Dedifferentiated amniotic fluid mesenchymal stem cell (primary cell): ENCODE measurements at regions not wholly inside any gene's neighbourhood (a gene's known extent, or its start where the extent isn't known, plus 50 kb on each side); places are given as distances from the start of the nearest gene placed in this dataset.
"Not testable (repeated sequence)": the region's sequence is repeated elsewhere in the genome, so short reads cannot be mapped to it uniquely, and the experiment has no call there.

ENCODE experiments used
- DNase-seq: peaks from one replicate; pipeline ENCODE4 v3.0.0-alpha.2; 2016; ENCODE audit errors: extremely low spot score

GRCh38 chr13:87537951-87538350 lies 133.2 kb upstream of the SLITRK5 start:
- DNase-seq = no peak

DNA sequence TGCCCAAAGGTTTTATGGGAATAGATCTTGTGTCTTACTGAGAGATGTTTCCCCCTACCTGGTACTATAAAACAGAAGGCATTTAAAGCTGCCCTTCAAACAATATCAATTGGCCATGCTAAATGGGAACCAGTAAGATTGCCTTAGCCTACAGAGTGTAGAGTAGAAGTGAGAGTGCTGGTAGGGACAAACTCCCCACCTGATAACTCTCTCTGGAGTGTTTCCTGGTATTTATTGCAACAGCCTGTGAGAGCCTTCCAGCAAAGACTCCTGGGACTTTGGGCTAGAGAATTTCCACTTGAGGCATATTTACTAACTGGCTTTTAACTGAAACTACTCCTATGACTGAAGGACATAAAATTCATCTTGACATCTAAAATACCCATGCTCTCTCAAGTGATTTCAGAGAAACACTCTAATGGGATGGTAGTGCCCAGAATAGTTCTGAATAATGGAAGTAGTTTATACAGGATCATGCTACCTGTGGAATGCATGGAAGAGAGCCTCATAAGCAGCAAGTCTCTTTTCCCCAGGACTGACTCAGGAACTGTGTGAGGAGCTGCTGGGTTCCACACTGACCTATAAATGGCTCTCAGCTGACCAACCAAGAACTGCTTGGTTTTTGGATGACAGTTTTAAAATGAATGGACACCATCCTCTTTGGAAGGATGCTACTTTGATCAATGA lies 132.7 kb upstream of the SLITRK5 start:
- DNase-seq = no peak

DNA sequence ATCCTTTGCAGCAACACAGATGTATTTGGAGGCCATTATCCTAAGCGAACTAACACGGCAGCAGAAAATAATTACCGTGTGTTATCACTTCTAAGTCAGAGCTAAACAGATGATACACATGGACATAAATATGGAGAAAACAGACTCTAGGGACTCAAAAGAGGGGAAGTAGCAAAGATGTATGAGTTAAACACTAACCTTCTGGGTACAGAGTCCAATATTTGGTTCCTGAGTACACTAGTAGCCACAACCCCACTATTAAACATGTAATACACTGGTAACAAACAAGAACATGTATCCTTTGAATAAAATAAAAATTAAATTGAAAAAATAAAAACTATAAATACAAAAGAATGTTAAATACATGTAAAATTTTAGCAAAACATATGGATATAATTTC lies 118.0 kb upstream of the SLITRK5 start:
- no peak for DNase-seq

- no peak for DNase-seq
Measured at GRCh38 chr13:87554045-87554444, 117.1 kb upstream of the SLITRK5 start.

DNA sequence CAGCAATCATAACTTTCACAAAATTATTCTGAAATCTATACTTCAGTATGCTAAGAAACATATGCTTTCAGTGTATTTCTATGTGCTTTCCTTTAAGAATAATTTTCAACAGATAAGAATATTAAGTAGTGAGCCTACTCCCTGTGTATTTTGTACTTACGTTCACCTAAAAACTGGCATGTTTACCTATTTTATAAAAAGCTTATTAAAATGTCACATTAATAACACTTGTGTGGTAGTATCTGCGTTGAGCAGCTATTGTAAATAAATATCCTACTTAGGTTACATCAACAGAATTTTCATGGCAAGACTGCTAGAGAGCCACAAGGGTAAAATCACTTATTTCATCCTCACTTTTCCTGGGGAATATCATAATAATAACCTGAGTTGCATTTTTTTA lies 113.4 kb upstream of the SLITRK5 start:
- no peak for DNase-seq

DNA sequence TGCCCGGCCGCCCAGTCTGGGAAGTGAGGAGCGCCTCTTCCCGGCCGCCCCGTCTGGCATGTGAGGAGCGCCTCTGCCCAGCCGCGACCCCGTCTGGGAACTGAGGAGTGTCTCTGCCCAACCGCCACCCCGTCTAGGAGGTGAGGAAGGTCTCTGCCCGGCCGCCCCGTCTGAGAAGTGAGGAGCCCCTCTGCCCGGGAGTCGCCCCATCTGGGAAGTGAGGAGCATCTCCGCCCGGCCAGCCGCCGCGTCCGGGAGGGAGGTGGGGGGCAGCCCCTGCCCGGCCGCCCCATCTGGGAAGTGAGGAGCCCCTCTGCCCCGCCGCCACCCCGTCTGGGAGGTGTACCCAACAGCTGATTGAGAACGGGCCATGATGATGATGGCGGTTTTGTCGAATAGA lies 109.6 kb upstream of the SLITRK5 start:
- not testable (repeated sequence) for DNase-seq

- DNase-seq = no peak
Measured at GRCh38 chr13:87570669-87571068, 100.5 kb upstream of the SLITRK5 start.

- no peak for DNase-seq
Measured at GRCh38 chr13:87582399-87582798, 88.8 kb upstream of the SLITRK5 start.

DNA sequence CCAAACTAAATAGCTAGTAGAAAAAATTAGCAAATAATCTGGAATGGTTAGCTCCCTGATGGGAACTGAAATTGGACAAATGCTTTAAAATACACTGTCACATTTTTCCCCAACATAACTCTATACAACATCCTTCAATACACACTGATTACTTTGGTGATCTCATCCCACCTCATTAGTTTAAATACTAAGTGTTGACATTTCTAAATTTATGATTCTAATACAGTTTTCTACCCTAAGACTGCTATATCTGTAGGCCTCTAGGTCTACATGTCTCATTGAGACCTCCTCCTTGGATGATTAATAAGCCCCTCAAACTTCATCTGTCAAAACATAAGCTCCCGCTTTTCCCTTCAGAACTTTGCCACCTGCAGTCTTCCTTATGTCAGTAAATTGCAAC lies 80.7 kb upstream of the SLITRK5 start:
- DNase-seq = no peak

DNA sequence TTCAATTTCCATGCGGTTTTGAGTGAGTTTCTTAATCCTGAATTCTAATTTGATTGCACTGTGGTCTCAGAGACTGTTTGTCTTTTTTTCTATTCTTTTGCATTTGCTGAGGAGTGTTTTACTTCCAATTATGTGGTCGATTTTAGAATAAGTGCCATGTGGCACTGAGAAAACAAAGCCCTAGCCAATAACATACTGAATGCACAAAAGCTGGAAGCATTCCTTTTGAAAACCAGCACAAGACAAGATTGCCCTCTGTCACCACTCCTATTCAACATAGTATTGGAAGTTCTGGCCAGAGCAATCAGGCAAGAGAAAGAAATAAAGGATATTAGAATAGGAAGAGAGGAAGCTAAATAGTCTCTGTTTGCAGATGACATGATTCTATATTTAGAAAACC lies 66.7 kb upstream of the SLITRK5 start:
- not testable (repeated sequence) for DNase-seq

DNA sequence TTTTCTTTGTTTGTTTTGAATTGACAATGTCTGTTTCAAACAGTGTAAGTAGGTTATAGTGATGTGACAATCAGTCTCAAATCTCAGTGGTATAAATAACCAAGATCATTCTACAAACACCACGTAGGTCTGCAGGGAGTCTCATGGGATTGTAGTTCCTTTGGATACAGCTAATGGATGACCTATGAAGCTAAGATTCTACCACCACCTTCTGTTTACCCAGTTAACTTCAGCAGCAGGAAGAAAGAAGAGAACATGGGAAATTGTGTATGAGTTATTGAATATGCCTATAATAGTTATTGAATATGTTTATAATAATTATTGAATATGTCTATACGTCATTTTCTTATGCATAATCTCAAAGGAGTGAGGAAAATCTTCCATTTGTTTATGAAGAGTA lies 63.9 kb upstream of the SLITRK5 start:
- DNase-seq = no peak

- DNase-seq = no peak
Measured at GRCh38 chr13:87614276-87614675, 56.9 kb upstream of the SLITRK5 start.
